HG02678 (cell line): ENCODE measurements at regions not wholly inside any gene's neighbourhood (a gene's known extent, or its start where the extent isn't known, plus 50 kb on each side); places are given as distances from the start of the nearest gene placed in this dataset.
"Not testable (repeated sequence)": the region's sequence is repeated elsewhere in the genome, so short reads cannot be mapped to it uniquely, and the experiment has no call there.

ENCODE experiments used
- ATAC-seq: cut with Tn5 transposase; IDR thresholded peaks from one replicate; pipeline ENCODE4 v1.9.1; 2021; ENCODE audit warnings: mild to moderate bottlenecking, moderate library complexity; ENCODE audit not compliant: unreplicated experiment

DNA sequence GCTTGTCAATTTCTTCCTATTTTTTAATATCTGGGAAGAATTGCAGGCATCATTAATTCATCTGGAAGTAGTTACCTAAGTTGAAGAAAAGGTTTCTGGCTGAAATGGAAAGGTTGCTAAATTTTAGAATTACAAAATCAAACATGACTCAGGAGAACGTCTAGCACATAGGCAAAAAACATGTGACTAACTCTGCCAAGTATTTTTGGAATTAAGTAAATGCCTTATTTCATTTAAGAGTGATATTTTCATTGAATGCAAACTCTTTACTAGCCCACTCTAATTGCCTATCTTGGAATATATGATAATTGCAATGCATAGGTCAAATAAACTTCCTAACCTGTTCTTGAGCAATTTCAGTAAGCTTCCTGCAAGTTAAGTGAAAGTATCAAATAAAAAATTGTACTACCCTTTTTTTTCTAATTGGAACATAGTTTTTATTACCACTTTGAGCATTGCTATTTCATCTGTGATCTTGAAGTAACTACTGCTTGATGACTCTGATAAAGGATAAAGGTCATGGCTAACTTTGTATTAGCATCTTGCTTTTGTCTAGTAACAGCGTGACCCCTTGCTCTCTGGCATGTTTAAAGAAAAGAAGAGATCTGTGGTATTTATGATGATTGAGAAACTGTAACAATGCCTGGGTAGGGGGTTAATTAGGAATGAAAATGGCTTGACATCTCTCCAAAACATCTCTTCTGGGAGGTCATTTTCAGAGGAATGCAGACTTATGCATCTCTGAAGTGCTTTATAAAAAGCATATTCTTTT, 208.3 kb upstream of the NCAM2 start:
- no peak for ATAC-seq

DNA sequence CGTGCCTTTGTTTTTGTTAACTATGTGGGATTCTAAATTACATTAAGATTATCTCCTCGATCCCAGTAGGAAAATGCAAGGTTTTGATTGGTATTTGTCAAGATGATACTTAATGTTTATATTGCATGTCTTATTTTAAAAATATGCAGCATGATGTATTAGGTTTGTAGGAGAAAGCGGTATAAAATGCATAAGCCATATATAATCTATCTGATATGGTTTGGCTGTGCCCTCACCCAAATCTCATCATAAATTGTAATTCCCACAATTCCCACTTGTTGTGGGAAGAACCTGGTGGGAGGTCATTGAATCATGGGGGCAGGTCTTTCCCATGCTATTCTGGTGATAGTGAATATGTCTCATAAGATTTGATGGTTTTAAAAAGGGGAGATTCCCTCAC, 198.1 kb upstream of the NCAM2 start:
- no peak for ATAC-seq

DNA sequence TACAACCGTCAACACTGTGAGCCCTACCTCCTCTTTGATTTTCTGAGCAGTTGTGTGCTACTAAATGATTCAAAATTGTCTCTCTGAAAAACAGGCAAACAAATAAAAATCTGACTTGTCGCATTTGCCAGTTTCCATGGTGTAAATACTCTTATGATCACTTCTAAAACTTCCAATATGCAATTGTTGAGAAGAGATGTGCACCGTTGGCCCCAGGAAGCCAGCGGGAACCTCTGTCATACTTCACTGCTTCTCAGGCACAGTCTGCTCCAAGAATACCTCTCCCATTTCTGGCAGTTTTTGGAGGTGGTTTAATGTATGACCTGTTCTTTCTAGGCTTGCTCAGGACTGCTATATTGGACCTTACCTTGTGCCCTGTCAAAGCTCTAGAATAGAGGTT, 196.0 kb upstream of the NCAM2 start:
- ATAC-seq = no peak

DNA sequence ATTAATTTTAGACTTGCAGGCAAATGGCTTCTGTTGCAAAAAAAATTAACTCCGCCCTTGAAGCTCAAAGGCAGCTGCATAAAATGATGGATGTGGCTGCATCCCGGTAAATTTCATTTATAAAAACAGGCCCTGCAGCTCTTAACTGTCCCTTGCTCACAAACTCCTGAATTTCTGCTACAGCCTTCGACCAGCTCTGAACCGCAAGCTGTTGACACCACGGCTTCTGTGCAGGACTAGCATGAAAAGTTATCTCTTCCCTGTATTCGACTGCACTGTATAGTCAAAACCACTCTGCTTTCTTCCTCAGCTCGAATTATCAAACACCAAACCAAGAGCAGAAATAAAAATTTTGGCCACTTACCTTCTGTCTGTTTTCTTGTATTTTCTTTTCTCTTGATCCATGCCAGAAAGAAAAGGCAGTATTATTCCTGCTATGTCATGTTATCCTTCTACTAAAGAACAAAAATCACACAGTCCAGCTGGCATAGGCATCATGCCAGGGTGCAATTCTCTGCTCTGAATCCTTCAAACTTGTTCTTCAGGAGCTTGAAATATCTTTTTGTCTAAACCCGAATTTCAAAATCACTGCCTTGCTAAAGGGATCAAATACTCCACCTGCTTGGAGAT, 195.5 kb upstream of the NCAM2 start:
- ATAC-seq = no peak

DNA sequence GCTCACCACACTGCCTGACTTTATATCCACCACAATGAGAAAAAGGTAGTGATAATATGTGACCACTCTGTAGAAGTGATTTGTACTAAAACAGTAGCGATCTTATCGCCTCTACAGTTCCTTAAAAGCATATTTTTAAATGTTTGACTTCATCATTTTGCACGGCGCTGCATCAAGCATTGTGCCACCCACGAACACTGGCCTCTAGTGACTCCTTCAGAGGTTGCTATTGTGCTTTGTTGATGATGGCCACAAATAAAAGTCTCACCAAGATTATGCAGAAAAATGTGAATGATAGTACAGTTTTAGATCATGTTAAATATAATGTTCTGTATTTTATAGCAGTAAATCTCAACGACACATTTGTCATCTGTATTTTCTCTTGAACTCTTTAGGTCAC, 186.5 kb upstream of the NCAM2 start:
- no peak for ATAC-seq

DNA sequence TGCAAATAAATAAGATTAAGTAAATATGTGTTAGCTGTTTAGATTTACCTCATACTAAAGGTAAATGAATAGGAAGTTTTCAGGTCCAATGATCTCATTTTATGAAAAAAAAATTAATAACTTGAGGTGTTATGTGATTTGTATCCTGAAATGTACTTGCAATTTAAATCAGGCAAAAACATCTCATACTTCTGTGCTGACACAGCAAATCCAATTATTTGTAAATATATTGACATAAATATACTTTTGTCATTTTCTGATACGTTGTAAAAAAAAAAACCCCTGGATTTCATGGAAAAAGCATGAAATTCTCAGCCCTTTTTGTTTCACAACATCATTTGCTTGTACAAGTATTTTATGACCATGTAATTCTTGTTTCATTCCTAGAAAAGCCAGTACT, 184.1 kb upstream of the NCAM2 start:
- no peak for ATAC-seq

DNA sequence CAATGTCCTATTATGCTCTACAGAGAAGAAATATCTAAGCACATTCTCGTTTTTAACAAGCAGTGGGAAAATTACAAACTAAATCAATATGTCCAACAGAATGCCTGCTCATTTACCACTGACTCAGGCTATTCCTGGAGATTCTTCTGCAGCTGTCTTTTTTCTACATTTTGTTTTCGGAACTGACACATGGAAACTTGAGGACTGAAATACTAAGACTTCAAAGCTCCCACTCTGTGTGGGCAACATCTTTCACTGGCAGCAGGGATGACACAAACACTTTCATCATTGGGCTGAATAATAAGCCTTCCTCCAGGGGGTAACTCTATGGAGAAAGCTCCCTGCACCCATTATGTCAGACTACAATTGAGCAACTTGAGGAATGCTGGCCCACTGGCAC, 175.5 kb upstream of the NCAM2 start:
- no peak for ATAC-seq

DNA sequence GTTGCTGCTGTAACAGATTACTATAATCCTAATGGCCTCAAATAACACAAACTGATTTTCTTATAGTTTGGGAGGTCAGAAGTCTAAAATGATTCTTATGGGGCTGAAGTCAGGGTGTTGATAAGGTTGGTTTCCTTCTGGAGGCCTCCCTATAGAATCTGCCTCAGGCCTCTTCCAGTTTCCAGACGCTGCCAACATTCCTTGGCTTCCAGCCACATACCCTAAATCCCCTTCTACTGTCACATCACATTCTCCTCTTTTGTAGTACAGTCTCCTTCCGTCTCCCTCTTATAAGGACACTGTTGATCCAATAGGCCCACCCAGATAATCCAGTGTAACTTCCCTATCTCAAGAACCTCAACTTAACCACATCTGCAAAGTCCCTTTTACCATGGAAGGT, 145.3 kb upstream of the NCAM2 start:
- ATAC-seq = no peak

DNA sequence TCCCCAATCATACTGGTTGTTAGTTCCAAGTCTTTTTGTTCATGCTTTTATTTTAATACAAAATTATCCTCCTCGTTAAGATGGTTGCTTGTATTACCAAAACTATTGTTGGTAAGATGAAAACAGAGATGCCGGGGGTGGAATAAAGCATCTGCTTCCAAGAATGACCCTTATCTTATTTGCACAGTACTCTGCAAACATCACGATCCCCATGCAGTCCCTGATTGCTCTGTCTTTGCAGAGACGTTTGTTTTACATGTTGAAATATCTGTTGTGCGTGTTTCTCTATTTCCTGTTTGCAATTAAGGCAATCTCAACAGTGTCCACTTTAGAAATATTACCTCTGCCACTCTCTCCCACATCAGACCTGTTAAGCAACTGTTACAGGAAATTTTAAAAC, 141.3 kb upstream of the NCAM2 start:
- no peak for ATAC-seq

DNA sequence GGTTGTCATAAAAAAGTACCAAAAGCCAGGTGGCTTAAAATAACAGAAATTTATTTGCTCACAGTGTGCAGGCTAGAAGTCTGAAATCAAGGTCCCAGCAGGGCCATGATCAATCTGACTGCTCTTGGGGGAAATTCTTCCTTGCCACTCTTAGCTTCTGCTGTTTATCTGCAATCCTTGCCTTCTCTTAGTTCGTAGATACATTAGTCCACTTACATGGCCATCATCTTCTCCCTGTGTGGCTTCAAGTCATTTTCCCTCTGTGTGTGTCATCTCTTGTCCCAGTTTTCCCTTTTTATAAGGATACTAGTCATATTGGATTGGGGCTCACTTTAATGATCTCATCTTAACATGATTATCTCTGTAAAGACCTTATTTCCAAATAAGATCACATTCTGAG, 124.0 kb upstream of the NCAM2 start:
- ATAC-seq = no peak

DNA sequence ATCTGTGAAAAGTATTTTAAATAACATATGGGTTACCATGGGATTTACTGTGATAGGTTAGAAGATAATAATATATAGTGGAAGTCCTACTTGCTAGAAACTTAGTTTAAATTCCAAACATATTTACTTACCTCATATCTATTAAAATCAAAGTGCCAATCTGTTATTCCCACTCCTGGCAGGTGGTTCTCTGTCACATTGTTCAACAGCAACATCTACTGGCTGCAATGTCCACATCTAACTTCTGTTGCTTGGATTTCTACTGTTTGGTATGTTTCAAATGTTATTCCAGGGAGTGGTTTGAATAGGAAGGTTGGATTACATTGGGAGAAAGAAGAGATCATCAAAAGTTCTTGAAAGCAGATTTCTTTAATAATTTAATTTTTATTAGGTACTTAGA, 122.5 kb upstream of the NCAM2 start:
- no peak for ATAC-seq

DNA sequence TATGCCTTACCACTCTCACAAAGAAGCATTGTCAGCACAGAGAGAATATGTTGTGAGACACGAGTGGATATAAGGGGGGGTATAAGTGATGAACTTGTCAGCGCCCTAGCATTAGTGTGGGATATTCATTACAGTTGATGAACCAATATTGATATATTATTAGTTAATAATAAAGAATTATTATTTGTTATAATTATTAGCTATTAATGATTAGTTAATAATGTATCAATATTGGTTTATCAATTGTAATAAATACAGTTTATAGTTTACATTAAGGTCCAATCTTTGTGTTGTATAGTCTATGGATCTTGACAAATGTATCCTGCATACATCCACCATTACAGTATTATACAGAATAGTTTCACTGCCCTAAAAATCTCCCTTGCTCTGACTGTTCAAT, 120.2 kb upstream of the NCAM2 start:
- ATAC-seq = no peak

DNA sequence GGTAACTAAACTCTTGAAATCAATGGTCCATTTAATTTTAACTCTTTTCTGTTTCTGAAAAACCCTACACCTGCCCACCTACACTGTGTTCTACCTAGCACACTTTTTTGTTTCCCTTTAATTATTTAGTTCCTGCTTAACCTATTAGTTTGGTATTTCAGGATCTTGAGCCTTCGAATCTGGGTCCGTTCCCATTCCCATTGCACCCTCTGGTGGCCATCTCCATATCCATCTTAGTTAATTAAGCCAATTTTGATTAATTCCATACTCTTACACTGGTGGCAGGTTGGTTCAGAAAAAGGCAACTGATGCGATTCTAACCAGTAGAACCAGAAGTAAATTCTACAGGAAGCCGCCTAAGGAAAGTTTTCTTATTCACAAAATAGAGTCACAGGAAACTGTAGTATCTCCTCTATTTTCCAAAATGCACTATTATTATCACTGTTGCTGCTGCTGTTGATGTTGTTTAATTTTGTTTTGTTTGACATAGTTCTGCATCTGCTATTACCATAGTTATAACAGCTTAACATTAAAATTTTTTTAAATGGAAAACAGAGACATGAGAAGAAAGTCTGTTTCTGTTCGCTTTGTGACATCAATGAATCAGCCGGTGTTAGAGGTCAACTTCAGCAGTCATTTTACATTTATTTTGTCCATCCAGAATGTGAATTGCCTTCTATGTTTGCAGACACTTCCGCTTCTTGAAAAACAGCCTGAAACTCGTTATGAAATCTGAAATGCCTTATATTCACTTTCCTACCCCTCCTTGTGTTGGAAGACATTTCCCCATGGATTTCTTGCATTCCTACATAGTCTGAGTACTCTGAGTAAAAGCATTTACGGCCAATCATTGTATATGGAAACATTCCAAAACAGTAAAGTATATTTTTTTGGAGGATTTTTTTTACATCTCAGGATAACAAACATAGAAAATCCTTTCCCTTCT, 115.5 kb upstream of the NCAM2 start:
- no peak for ATAC-seq

DNA sequence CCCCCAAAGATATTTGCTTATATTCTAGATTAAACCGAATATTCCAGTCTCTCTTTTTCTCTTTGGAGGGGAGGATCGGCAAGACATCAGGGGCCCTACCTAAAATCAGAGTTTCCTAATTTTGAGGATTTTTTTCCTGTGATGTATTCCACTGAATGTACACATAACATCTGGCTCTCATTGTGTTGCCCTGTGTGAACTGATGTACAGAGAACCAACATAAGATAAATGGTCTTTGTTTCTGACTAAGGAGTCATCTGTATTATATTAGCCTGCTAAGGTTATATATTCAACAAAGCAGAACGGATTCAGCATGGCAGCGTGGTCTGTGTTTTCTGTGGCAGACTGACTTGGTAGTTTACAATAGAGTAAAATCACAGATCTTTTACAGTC, 114.8 kb upstream of the NCAM2 start:
- no peak for ATAC-seq

DNA sequence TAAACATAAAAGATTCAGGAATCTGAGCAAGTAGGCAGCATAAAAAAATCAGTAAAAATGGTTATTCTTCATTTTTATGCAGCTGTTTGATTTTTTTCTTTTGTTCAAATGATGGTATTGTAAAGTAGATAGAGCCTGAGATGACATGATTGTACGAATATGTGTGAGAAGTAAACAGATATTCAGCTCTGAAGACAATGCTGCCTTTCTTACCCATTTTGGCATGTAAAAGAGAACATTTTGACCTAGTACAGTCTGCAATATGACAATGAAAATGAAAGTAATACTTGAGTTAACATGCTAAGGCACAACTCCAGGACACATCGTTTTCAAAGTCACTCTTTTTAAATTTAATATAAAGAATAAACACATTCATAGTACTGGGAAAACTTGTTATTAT, 95.7 kb upstream of the NCAM2 start:
- no peak for ATAC-seq

DNA sequence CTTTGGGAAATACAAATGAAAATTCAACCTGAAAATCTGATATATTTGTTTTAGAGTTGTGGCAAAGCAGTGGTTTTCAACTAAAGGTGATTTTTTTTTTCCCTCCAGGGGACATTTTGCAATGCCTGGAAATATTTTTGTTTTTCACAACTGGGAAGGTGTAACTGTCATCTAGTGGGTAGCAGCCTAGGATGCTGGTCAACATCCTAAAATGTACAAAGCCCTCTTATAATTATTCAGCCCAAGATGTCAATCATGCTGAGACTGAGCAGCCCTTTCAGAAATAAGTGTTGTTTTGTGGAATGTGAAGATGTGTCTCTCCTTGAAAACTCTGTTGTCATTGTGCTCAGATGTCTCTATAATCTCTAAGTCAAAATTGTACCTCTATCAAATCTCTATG, 95.2 kb upstream of the NCAM2 start:
- no peak for ATAC-seq

DNA sequence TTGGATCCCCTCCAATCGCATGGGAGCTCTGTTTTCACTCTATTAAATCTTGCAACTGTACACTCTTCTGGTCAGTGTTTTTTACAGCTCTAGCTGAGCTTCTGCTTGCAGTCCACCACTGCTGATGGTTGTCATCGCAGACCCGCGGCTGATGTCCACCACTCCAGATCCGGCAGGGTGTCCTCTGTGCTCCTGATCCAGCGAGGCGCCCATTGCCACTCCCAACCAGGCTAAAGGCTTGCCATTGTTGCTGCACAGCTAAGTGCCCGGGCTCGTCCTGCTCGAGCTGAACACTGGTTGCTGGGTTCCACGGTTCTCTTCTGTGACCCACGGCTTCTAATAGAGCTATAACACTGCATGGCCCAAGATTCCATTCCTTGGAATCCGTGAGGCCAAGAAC, 70.7 kb upstream of the NCAM2 start:
- not testable (repeated sequence) for ATAC-seq

DNA sequence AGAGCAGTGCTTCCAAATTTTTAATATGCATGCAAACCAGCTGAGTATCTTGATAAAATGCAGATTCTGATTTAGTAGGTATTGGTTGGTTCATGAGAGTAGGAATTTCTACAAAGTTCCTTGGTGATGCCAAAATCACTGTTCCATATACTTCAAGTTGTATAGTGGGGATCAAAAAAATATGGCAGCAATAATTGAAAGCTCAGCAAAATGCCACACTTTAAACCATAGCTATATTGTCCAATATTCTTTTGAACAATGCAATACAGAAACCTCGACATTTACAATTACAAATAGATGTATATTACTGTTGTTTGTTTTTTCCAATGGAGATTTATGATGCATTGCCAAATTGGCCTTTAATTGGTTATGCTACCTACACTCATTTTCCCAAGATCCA, 55.7 kb upstream of the NCAM2 start:
- ATAC-seq = no peak

DNA sequence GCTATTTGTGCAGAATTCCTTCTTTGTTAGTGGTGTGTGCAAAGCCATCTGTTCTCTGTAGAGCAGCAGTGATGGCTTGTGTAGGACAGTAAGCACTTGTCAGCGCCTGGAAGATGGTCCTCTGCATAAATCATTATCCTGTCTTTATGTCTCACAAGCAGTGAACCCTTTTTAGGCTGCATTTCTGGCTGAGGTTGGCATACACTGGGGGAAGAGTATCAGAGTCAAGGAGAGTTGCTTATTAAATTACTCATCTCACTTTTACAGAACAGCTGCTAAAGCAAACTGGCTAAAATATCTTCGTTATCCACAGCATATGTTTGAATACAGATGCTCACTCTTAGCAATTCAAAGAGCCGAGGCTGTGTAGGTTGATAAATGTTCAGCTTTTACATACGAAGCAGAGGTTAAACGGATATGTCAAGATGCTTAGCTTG, 54.6 kb upstream of the NCAM2 start:
- ATAC-seq = no peak

DNA sequence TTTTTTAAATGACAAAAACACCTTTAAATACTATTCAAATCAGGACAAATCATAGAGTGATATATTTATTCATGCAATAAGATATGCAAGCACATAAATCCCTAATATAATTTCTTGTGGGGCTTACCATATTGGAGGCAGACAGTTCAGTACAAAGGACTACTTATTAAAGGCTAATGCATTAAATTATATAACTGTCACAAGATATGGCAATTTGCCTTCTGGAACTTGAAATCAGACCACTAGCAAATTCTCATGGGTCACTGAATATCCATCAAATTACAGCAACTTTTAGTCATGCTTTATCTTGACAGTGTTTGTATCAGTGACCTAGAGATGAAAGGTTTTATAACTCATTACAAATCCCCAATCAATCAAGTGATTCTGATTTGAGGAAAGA, 54.1 kb upstream of the NCAM2 start:
- ATAC-seq = no peak

DNA sequence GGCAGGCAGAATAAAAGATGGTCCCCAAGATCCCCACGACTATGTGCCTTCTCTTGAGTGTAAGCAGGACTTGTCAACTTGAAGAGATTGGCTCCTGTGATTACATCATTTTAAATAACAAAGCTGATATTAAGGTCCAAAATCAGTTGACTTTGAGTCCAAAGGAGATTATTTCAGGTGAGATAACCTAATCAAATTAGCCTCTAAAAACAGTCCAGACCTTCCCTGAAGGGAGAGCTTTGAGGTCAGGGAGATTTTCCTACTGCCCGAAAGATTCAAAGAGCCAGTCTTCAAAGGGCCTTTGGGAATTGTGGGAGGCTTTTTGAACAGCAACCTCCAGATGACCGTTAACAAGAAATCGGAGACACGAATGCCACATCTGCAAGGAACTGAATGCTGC, 51.5 kb upstream of the NCAM2 start:
- ATAC-seq = no peak
